Thoracic aorta (tissue), 2 donors: ENCODE measurements at regions not wholly inside any gene's neighbourhood (a gene's known extent, or its start where the extent isn't known, plus 50 kb on each side); places are given as distances from the start of the nearest gene placed in this dataset.

Experiments
- ATAC-seq: fragments of 150-250 bp; one replicate; pipeline ENCODE4 v1.8.0; 2017; ENCODE audit warnings: low read depth; ENCODE audit not compliant: insufficient number of reproducible peaks, low FRiP score
- DNase-seq: peaks from one replicate; pipeline ENCODE4 v3.0.0-alpha.2; 2020; ENCODE audit warnings: low spot score
- H3K27ac ChIP-seq, 2 donors: fragments of 200-600 bp; sonication (generic); 1 replicate in 1 of 2; 2 replicates in 1 of 2; pipeline ENCODE4 v1.5.1; 2016; ENCODE audit warnings: mild to moderate bottlenecking in 2 of 2, moderate library complexity in 2 of 2
- H3K27me3 ChIP-seq: fragments of 200-600 bp; sonication (generic); replicated peaks from 2 replicates; pipeline ENCODE4 v1.6.0; 2016; ENCODE audit warnings: mild to moderate bottlenecking; ENCODE audit not compliant: insufficient read depth
- H3K36me3 ChIP-seq: fragments of 200-600 bp; sonication (generic); one replicate; pipeline ENCODE4 v1.5.1; 2016
- H3K4me1 ChIP-seq, 2 donors: fragments of 200-600 bp; sonication (generic); 1 replicate in 1 of 2; 2 replicates in 1 of 2; pipeline versions ENCODE4 v1.5.1 to v1.6.0; 2016; ENCODE audit warnings: low read depth in 2 of 2, mild to moderate bottlenecking in 1 of 2; ENCODE audit not compliant: control insufficient read depth in 1 of 2
- H3K4me3 ChIP-seq: fragments of 200-600 bp; sonication (generic); 2 replicates; pipeline ENCODE4 v1.5.1; 2016; ENCODE audit warnings: mild to moderate bottlenecking
- H3K9me3 ChIP-seq: fragments of 200-600 bp; sonication (generic); 2 replicates; pipeline ENCODE4 v1.5.1; 2016
- CTCF ChIP-seq: fragments of 200-600 bp; sonication (generic); IDR thresholded peaks from one replicate; pipeline ENCODE4 v1.5.1; 2019; ENCODE audit warnings: antibody characterized with exemption

DNA sequence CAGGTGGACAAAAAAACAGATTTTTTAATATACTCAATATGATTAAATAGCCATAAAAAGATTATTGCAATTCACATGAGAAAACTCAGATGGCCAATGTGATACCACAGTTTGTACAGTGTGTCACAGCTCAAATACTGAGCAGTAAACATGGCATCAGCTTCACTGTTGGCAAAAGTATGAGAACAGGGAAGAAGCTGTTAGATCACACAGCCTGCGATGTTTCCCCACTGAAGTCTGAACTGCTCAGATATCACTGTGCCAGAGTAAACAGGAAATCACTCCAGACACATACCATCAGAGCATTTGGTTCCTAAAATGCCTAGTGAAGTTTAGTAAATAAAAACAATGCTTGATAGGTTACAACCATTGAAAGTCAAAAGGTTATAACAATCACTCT lies 347.8 kb downstream of the ETV1 start:
- no peak for DNase-seq
- no peak overlapping the region for H3K27ac ChIP-seq
- no peaks in the 10 kb centered on the region for H3K4me1 ChIP-seq
- ATAC-seq, result no peak
- no peak overlapping the region for H3K4me3 ChIP-seq
- H3K9me3 ChIP-seq, result no peaks in the 10 kb centered on the region
- H3K27me3 ChIP-seq, result no peaks in the 10 kb centered on the region
- H3K36me3 ChIP-seq, result no peaks in the 10 kb centered on the region
- TF ChIP-seq CTCF, result no peak

DNA sequence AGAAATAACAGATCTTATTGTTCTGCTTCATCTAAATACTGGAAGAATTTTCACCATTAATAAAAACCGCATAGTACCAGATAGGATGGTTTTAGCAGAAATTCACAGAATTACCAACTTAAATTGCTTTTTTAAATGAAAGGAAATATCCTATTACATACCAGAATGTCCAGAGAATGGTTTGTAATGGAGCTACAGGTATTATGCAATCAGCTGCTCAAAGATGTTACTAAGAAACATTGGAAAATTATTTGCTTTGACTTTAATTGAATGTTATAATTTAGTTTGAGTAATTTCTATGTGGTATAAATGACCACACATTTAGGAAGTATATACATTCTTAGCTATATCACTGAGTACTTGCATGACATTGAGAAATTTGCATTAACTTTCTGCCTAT lies 338.3 kb downstream of the ETV1 start:
- DNase-seq (no peak), ATAC-seq (no peak)
- Histone ChIP-seq H3K36me3 (no peaks in the 10 kb centered on the region), H3K4me3 (no peak overlapping the region), H3K9me3 (no peaks in the 10 kb centered on the region), H3K4me1 (no peaks in the 10 kb centered on the region), H3K27ac (no peak overlapping the region), H3K27me3 (no peaks in the 10 kb centered on the region)
- TF ChIP-seq CTCF, result no peak

- ATAC-seq, result no peak
- Histone ChIP-seq H3K36me3 (no peaks in the 10 kb centered on the region), H3K4me1 (no peaks in the 10 kb centered on the region), H3K27ac (no peak overlapping the region), H3K4me3 (no peak overlapping the region), H3K27me3 (no peaks in the 10 kb centered on the region), H3K9me3 (no peaks in the 10 kb centered on the region)
- no peak for DNase-seq
- TF ChIP-seq CTCF, result no peak
These were observed 333.1 kb downstream of the ETV1 start for GRCh38 chr7:13656330-13656729.

- H3K27me3 ChIP-seq, result no peaks in the 10 kb centered on the region
- no peak overlapping the region for H3K4me3 ChIP-seq
- H3K27ac ChIP-seq, result no peak overlapping the region
- DNase-seq (no peak), ATAC-seq (no peak)
- no peak for TF ChIP-seq CTCF
- no peaks in the 10 kb centered on the region for H3K4me1 ChIP-seq
- H3K36me3 ChIP-seq, result no peaks in the 10 kb centered on the region
- no peaks in the 10 kb centered on the region for H3K9me3 ChIP-seq
These were observed 316.2 kb downstream of the ETV1 start for GRCh38 chr7:13673290-13673689.

- DNase-seq (no peak), ATAC-seq (no peak)
- no peak for TF ChIP-seq CTCF
- Histone ChIP-seq H3K27ac (no peak overlapping the region), H3K4me3 (no peak overlapping the region), H3K27me3 (no peaks in the 10 kb centered on the region), H3K4me1 (no peaks in the 10 kb centered on the region), H3K9me3 (no peaks in the 10 kb centered on the region), H3K36me3 (no peaks in the 10 kb centered on the region)
These were observed 306.8 kb downstream of the ETV1 start for GRCh38 chr7:13682626-13683025.
